Astrocyte of the spinal cord (primary cell): ENCODE measurements at regions not wholly inside any gene's neighbourhood (a gene's known extent, or its start where the extent isn't known, plus 50 kb on each side); places are given as distances from the start of the nearest gene placed in this dataset.
"Not testable (repeated sequence)": the region's sequence is repeated elsewhere in the genome, so short reads cannot be mapped to it uniquely, and the experiment has no call there.

ENCODE experiments used
- DNase-seq: peaks from one replicate; pipeline ENCODE4 v3.0.0; 2011; ENCODE audit warnings: low read depth, low spot score
- H3K4me3 ChIP-seq: 2 replicates; pipeline ENCODE4 v1.5.1; 2011; ENCODE audit warnings: low read depth, mild to moderate bottlenecking, low read length, moderate library complexity
- CTCF ChIP-seq: IDR thresholded peaks from 2 replicates; pipeline ENCODE4 v1.5.1; 2012; ENCODE audit warnings: low read depth, mild to moderate bottlenecking, low read length, inconsistent platforms
- in situ Hi-C: cut with HindIII; loops from 2 replicates; pipeline ENCODE4 v1.10.0; 2017; ENCODE audit warnings: low sequenced_read_pairs

GRCh38 chrX:110511238-110511637 is 152.6 kb downstream of the RTL9 start:
- no peak for TF ChIP-seq CTCF
- no peak overlapping the region for H3K4me3 ChIP-seq
- in situ Hi-C loops: no loop called here
- DNase-seq: no peak

- in situ Hi-C loops: no loop called here
- DNase-seq: no peak
- no peak for TF ChIP-seq CTCF
- H3K4me3 ChIP-seq: no peak overlapping the region
These were observed 153.7 kb downstream of the RTL9 start for GRCh38 chrX:110512341-110512740.

- no peak for DNase-seq
- in situ Hi-C loops: no loop called here
- no peak overlapping the region for H3K4me3 ChIP-seq
- TF ChIP-seq CTCF: no peak
These were observed 155.9 kb downstream of the RTL9 start for GRCh38 chrX:110514509-110514908.

GRCh38 chrX:110519501-110519900 is 160.9 kb downstream of the RTL9 start:
- TF ChIP-seq CTCF: no peak
- in situ Hi-C loops: no loop called here

GRCh38 chrX:110519906-110520452 is 161.3 kb downstream of the RTL9 start:
- in situ Hi-C loops: no loop called here
- TF ChIP-seq CTCF: no peak
- DNase-seq: no peak
- H3K4me3 ChIP-seq: no peak overlapping the region

More at GRCh38 chrX:110519501-110519900, 160.9 kb downstream of the RTL9 start:
- DNase-seq: no peak
- no peak overlapping the region for H3K4me3 ChIP-seq

GRCh38 chrX:110520652-110521051 is 162.0 kb downstream of the RTL9 start:
- in situ Hi-C loops, DNase-seq, H3K4me3 ChIP-seq: not testable (repeated sequence)

- no peak for TF ChIP-seq CTCF
- in situ Hi-C loops: no loop called here
- no peak for DNase-seq
- no peak overlapping the region for H3K4me3 ChIP-seq
These were observed 173.4 kb downstream of the RTL9 start for GRCh38 chrX:110531873-110532580.
